GM13977 (cell line): ENCODE measurements at regions not wholly inside any gene's neighbourhood (a gene's known extent, or its start where the extent isn't known, plus 50 kb on each side); places are given as distances from the start of the nearest gene placed in this dataset.

Source experiments
- DNase-seq: peaks from one replicate; pipeline ENCODE4 v3.0.0; 2012; ENCODE audit warnings: low spot score
- in situ Hi-C: fragments of 300-500 bp; cut with MboI; formaldehyde crosslinking; loops from one replicate; pipeline ENCODE4 v1.12.0; 2022; ENCODE audit warnings: low sequenced_read_pairs, low pct_unique_long_range_greater_than_20kb, mixed read lengths, inconsistent platforms; ENCODE audit not compliant: unreplicated experiment
- TF ChIP-seq, protein P1 (sequence below): IDR thresholded peaks from 2 replicates; pipeline ENCODE4 v1.5.1; 2012; ENCODE audit warnings: mild to moderate bottlenecking, control low read depth; ENCODE audit not compliant: insufficient read depth; ENCODE audit errors: extremely low read depth, missing control alignments

DNA sequence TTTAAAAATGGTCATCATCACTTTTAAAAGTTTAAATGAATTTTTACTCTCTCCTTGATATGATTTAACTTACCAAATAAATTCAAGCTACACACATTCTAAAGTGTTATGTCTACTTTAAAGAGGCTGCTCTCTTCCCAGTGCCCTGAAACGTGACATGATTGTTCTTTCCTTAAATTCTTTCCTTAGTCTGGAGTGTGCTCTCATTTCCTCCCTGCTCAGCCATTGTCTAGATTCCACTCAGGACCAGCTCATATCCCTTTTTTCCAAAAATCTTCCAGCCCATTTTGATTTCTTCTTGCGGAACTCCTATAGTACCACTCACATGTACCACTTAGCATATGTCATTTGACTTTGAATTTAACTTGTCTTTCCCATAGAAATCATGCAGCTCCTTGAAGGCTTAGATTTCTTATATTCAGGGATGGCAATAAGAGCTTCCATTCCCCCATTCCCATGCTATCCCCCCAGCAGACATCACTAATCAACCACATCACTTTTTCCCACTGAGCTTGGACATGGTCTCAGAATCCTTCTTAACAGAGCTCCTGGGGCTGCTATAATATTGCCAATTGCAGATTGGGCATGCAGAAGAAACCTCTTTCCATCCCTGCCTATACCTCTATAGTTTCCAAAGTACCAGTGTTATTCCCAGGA is 54.7 kb upstream of the ITPKB start:
- TF ChIP-seq, protein P1, sequence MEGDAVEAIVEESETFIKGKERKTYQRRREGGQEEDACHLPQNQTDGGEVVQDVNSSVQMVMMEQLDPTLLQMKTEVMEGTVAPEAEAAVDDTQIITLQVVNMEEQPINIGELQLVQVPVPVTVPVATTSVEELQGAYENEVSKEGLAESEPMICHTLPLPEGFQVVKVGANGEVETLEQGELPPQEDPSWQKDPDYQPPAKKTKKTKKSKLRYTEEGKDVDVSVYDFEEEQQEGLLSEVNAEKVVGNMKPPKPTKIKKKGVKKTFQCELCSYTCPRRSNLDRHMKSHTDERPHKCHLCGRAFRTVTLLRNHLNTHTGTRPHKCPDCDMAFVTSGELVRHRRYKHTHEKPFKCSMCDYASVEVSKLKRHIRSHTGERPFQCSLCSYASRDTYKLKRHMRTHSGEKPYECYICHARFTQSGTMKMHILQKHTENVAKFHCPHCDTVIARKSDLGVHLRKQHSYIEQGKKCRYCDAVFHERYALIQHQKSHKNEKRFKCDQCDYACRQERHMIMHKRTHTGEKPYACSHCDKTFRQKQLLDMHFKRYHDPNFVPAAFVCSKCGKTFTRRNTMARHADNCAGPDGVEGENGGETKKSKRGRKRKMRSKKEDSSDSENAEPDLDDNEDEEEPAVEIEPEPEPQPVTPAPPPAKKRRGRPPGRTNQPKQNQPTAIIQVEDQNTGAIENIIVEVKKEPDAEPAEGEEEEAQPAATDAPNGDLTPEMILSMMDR, result no peak
- DNase-seq, result no peak
- in situ Hi-C loops, result no loop called here

DNA sequence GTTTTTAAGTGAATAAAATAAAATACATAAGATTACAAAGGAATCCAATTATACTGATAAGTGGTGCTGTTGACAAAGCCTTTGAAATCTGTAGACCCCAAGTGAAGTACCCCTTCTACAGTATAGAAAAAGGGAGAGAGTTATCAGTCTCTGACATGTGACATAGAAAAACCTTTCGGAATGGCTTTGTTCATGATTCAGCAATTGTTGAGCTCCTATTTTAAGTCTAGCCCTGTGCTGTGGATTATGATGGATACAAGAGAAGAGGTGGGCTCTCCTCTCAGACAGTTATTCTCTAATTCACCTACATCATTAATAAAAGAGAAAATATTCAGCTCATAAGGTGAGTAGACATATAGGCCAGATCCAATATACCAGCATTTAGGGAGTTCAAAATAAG is 53.3 kb upstream of the ITPKB start:
- TF ChIP-seq, protein P1, result no peak
- no peak for DNase-seq
- in situ Hi-C loops, result no loop called here

DNA sequence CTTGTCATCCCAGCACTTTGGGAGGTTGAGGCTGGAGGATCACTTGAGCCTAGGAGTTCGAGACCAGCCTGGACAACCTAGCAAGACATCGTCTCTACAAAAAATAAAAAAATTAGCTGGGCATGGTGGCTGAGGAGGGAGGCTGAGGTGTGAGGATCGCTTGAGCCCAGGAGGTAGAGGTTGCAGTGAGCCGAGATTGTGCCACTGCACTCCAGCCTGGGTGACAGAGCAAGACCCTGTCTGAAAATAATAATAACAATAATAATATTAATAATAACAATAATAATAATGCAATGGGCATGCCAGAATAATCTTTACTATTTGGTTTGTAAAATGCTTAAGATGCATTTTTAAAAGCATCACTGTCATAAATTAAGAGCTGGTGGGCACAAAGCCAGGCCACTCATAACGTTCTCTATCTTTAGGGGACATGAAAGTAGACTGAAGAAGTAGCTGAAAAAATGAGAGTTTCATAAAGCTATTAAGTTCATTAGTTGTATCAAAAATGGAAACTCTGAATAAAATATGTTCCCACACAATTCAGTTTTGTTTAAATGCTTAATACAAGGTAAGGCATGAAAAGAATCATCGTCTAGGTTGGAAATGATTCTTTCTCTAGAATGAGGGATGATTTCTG is 51.6 kb upstream of the ITPKB start:
- in situ Hi-C loops, result no loop called here
- TF ChIP-seq, protein P1, result no peak
- no peak for DNase-seq

DNA sequence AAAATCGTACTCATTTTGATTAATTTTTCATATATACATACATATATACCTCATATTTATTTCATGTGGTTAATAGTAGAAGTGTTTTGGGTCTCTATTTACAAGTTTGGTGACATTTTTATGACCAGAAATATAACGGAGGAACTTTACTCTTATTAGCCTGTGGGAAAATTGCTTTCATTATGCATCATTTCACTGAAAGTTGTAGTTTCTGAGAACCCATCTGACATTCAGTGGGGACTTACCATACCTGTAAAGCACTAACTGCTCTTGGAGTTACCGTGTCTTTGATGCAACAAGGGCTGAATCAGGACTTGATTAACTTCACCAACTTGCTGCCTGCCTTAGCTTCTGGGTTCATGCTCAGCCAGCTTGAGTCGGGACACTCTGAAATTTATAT is 49.9 kb upstream of the ITPKB start:
- peak; percentile 44 for DNase-seq
- in situ Hi-C loops, result no loop called here
- TF ChIP-seq, protein P1, result no peak
